Activated CD8-positive, alpha-beta T cell treated with anti-CD3 and anti-CD28 coated beads for 36 hours (primary cell): ENCODE measurements at regions not wholly inside any gene's neighbourhood (a gene's known extent, or its start where the extent isn't known, plus 50 kb on each side); places are given as distances from the start of the nearest gene placed in this dataset.

ENCODE experiments used
- ATAC-seq: fragments of 200-7000 bp; cut with Tn5 transposase; one replicate; pipeline ENCODE4 v1.10.0; 2021; ENCODE audit warnings: mild to moderate bottlenecking, moderate library complexity
- CTCF ChIA-PET: fragments of 350-600 bp; sonication (Branson Sonifier 250); formaldehyde crosslinking; loops from one replicate; lab custom pipeline; 2021; ENCODE audit warnings: antibody characterized with exemption; lab: Charles Lee
- POLR2A ChIA-PET: fragments of 350-600 bp; sonication (Branson Sonifier 250); formaldehyde crosslinking; loops from one replicate; lab custom pipeline; 2021; ENCODE audit warnings: antibody characterized with exemption; lab: Charles Lee
- DNase-seq: peaks from one replicate; pipeline ENCODE4 v3.0.0-alpha.2; 2020
- H3K27ac Mint-ChIP-seq: one replicate; pipeline ENCODE4 v1.8.0; 2021; ENCODE audit warnings: mild to moderate bottlenecking, mixed read lengths
- H3K27me3 Mint-ChIP-seq: one replicate; pipeline ENCODE4 v1.8.0; 2021; ENCODE audit warnings: mixed read lengths
- H3K36me3 Mint-ChIP-seq: one replicate; pipeline ENCODE4 v1.8.0; 2021; ENCODE audit warnings: low read depth, mixed read lengths
- H3K4me1 Mint-ChIP-seq: one replicate; pipeline ENCODE4 v1.8.0; 2021; ENCODE audit warnings: low read depth, mixed read lengths
- H3K4me3 Mint-ChIP-seq: one replicate; pipeline ENCODE4 v1.8.0; 2021; ENCODE audit warnings: mild to moderate bottlenecking, moderate library complexity, mixed read lengths
- H3K9me3 Mint-ChIP-seq: one replicate; pipeline ENCODE4 v1.8.0; 2021; ENCODE audit warnings: mixed read lengths
- intact Hi-C: fragments of 100-400 bp; cut with micrococcal nuclease; formaldehyde crosslinking; loops from one replicate; pipeline ENCODE4 v1.10.0; 2022
- TF ChIP-seq, protein P1 (sequence below): fragments of 200-600 bp; IDR thresholded peaks from one replicate; pipeline ENCODE4 v1.8.0; 2022; ENCODE audit warnings: antibody characterized with exemption, mild to moderate bottlenecking

DNA sequence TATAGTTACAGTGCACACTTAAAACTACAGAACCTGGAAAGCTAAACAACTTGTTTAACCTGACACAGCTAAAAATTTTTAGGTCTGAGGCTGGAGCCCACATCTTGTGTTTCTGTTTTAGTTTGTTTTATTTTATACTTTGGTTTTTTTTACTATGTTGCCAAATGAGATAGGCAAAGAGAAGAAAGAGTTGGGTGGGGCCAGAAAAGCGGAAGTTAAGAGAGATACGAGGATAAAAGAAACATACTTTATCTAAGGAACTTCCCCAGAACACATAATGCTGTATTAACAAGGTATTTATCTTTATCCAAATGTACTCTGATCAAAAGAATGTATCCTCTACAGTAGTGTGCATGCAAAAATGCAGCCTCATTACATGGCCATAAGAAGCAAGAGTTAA is 1145.7 kb downstream of the EPHA3 start:
- H3K27ac Mint-ChIP-seq: no peak overlapping the region
- no peaks in the 10 kb centered on the region for H3K27me3 Mint-ChIP-seq
- CTCF ChIA-PET: no interaction called here
- ATAC-seq (no peak), DNase-seq (no peak)
- peaks cover 10% of the 10 kb centered on the region for H3K9me3 Mint-ChIP-seq
- no peaks in the 10 kb centered on the region for H3K36me3 Mint-ChIP-seq
- POLR2A ChIA-PET: no interaction called here
- intact Hi-C loops: no loop called here
- H3K4me3 Mint-ChIP-seq: no peak overlapping the region
- H3K4me1 Mint-ChIP-seq: no peaks in the 10 kb centered on the region
- TF ChIP-seq, protein P1, sequence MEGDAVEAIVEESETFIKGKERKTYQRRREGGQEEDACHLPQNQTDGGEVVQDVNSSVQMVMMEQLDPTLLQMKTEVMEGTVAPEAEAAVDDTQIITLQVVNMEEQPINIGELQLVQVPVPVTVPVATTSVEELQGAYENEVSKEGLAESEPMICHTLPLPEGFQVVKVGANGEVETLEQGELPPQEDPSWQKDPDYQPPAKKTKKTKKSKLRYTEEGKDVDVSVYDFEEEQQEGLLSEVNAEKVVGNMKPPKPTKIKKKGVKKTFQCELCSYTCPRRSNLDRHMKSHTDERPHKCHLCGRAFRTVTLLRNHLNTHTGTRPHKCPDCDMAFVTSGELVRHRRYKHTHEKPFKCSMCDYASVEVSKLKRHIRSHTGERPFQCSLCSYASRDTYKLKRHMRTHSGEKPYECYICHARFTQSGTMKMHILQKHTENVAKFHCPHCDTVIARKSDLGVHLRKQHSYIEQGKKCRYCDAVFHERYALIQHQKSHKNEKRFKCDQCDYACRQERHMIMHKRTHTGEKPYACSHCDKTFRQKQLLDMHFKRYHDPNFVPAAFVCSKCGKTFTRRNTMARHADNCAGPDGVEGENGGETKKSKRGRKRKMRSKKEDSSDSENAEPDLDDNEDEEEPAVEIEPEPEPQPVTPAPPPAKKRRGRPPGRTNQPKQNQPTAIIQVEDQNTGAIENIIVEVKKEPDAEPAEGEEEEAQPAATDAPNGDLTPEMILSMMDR: no peak

DNA sequence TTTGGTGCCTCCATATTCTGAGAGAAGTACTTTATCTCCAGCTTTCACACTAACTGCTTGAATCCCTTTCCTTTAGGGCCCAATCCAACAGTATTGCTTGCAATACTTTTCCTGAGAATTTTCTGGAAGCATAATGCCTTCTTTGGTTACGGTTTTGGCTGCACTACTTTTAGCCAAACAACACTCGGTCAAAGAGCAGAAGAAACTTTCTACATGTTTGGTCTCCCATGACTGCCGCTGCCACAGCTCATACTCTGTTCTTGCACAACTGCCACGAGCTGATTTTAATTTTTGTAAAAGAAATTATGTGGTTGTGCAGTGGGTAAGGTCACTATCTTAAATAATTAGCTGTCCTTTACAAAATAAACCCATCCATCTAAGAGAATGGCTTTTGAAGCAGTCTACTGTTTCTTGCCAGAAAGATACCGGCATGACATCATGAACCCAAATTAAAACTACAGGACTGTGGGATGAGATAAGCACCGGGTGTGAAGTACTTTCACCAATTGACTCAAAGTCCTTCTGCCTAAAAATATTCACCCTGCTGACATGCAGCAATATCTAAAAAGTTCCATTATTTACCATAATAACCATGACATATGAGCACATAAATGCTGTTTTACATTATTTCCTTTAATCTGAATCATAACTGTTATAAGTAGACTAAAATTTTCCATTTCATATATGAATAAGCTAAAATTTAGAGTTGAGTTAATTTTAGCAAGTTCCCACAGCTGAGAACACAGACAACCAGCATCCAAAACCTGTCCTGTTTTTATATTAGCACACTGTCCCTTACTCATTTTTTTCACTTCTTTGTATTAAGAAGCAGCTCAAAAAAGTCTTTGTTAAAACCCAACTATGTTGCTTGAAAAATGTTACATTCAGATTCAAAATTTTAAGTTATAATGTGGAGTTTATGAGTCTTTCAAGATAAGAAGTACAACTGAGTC is 1154.3 kb downstream of the EPHA3 start:
- Mint-ChIP-seq H3K27ac (no peak overlapping the region), H3K4me1 (no peaks in the 10 kb centered on the region), H3K4me3 (no peak overlapping the region), H3K36me3 (no peaks in the 10 kb centered on the region), H3K27me3 (no peaks in the 10 kb centered on the region), H3K9me3 (peaks cover 26% of the 10 kb centered on the region)
- CTCF ChIA-PET: interaction anchor here (0.6 kb wide), 1 partner anchor 124 kb away, joined by 3 read pairs; no protein-coding TSS in a partner anchor
- DNase-seq (no peak), ATAC-seq (no peak)
- intact Hi-C loops: no loop called here
- TF ChIP-seq, protein P1: no peak
- POLR2A ChIA-PET: no interaction called here
